ENCODE measurements at regions not wholly inside any gene's neighbourhood (a gene's known extent, or its start where the extent isn't known, plus 50 kb on each side); places are given as distances from the start of the nearest gene placed in this dataset.
A peak's percentile ranks its signal among the peaks of the same experiment; 100 is the strongest.

DNA sequence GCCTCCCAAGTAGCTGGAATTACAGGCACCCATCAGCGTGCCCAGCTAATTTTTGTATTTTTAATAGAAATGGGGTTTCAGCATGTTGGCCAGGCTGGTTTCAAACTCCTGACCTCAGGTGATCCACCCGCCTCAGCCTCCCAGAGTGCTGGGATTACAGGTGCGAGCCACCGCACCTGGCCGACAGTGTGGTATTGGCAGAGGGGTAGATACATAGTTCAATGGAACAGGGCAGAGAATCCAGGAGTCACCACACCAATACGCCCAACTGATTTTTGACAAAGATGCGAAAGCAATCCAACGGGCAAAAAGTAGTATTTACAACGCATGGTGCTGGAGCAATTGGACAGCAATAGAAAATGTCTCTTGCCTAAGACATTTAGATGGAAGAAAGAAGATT lies 164.0 kb upstream of the PPP1R26 start:
- no peak overlapping the region for H3K27ac ChIP-seq (ENCODE audit: low read length)
- H3K4me1 ChIP-seq (ENCODE audit: control insufficient read depth, insufficient read depth, low read length), result no peaks in the 10 kb centered on the region
- H3K4me3 ChIP-seq (ENCODE audit: low read length), result no peak overlapping the region
- no peaks in the 10 kb centered on the region for H3K36me3 ChIP-seq (ENCODE audit: control insufficient read depth, insufficient read depth, low read length)
- H3K9me3 ChIP-seq (ENCODE audit: control insufficient read depth, low read depth, low read length), result no peaks in the 10 kb centered on the region
- no peaks in the 10 kb centered on the region for H3K27me3 ChIP-seq (ENCODE audit: control insufficient read depth, insufficient read depth, low read length)
- WGBS (ENCODE audit: insufficient coverage, low lambda C conversion rate), result no CpG with 5 or more reads among the region's 9 CpGs
- DNase-seq, result no peak

DNA sequence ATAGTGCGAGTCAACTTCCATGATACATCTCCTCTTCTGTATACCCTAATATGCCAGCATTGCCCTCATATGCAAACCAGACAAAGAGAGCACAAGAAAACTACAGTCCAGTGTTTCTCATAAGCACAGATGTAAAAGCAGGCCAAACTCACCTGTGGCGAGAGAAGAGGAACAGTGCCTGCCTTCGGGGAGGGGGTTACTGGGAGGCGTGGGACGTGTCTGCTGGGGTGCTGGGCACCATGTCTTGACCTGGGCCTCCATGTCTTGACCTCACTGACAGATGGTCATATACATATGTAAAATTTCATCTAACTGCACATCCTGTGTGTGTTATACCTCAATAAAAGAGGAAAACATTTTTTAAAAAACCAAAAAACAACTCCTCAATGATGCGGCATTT lies 159.3 kb upstream of the PPP1R26 start:
- WGBS (ENCODE audit: insufficient coverage, low lambda C conversion rate), result no CpG with 5 or more reads among the region's 6 CpGs
- H3K36me3 ChIP-seq (ENCODE audit: control insufficient read depth, insufficient read depth, low read length), result no peaks in the 10 kb centered on the region
- H3K9me3 ChIP-seq (ENCODE audit: control insufficient read depth, low read depth, low read length), result no peaks in the 10 kb centered on the region
- no peaks in the 10 kb centered on the region for H3K27me3 ChIP-seq (ENCODE audit: control insufficient read depth, insufficient read depth, low read length)
- no peak overlapping the region for H3K4me3 ChIP-seq (ENCODE audit: low read length)
- H3K27ac ChIP-seq (ENCODE audit: low read length), result no peak overlapping the region
- no peaks in the 10 kb centered on the region for H3K4me1 ChIP-seq (ENCODE audit: control insufficient read depth, insufficient read depth, low read length)
- no peak for DNase-seq

DNA sequence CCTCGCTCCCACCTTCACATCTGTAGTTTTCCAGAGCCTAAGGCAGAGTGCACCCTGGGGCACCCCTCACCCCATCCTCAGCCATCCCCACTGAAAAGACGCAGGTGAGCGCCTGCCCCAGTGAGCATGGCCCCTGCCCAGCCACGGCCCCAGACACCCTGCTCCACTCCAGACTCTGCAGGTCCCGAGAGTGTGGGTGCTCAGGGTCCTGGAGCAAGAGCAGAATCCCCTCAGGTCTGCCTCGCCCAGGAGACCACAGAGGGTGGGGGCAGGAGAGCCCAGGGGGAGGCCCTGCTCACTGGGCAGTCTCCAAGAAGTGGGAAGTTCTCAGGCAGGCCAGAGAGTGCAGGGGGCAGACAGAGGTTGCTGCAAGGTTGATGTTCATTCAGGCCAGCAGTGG lies 158.6 kb upstream of the PPP1R26 start:
- Histone ChIP-seq H3K36me3 (ENCODE audit: control insufficient read depth, insufficient read depth, low read length) (no peaks in the 10 kb centered on the region), H3K27ac (ENCODE audit: low read length) (no peak overlapping the region), H3K9me3 (ENCODE audit: control insufficient read depth, low read depth, low read length) (no peaks in the 10 kb centered on the region), H3K4me1 (ENCODE audit: control insufficient read depth, insufficient read depth, low read length) (no peaks in the 10 kb centered on the region), H3K4me3 (ENCODE audit: low read length) (no peak overlapping the region), H3K27me3 (ENCODE audit: control insufficient read depth, insufficient read depth, low read length) (no peaks in the 10 kb centered on the region)
- DNase-seq, result no peak
- no CpG with 5 or more reads among the region's 6 CpGs for WGBS (ENCODE audit: insufficient coverage, low lambda C conversion rate)

DNA sequence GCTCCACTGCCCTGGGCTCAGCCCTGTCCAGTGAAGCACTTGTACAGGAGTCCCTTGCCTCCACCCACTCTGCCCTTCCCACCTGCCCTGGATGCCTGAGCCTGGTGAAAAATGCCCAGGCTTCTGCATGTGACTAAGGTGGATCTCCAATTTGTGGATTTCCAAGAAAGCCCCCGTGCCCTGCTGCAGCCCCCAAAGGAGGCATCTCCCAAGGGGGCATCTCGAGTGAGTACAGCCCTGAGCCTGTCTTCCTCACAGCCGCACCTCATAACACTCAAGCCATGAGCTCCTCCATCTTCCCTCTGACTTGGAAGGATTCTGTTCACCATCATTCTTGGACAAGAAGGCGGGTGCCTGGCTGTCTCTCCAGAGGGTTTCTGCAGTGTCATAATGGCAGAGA lies 158.0 kb upstream of the PPP1R26 start:
- WGBS (ENCODE audit: insufficient coverage, low lambda C conversion rate), result no CpG with 5 or more reads among the region's 4 CpGs
- Histone ChIP-seq H3K9me3 (ENCODE audit: control insufficient read depth, low read depth, low read length) (no peaks in the 10 kb centered on the region), H3K4me1 (ENCODE audit: control insufficient read depth, insufficient read depth, low read length) (no peaks in the 10 kb centered on the region), H3K36me3 (ENCODE audit: control insufficient read depth, insufficient read depth, low read length) (no peaks in the 10 kb centered on the region), H3K27ac (ENCODE audit: low read length) (no peak overlapping the region), H3K4me3 (ENCODE audit: low read length) (no peak overlapping the region), H3K27me3 (ENCODE audit: control insufficient read depth, insufficient read depth, low read length) (no peaks in the 10 kb centered on the region)
- DNase-seq, result no peak

DNA sequence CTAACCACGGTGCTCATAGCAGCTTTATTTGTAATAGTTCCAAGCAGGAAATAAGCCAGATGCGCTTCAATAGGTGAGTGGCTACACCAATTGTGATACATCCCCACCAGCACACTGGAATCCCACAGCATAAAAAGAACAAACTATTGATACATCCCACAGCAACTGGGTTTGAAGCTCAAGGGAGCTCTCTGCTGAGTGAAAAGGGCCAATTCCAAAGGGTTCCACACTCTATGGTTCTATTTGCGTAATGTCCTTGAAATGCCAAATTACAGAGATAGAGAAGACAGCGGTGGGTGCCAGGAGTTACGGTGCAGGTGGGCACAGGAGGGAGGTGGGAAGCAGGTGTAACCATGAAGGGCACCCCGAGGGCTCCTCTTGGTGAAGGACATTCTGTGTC lies 155.3 kb upstream of the PPP1R26 start:
- H3K4me1 ChIP-seq (ENCODE audit: control insufficient read depth, insufficient read depth, low read length), result no peaks in the 10 kb centered on the region
- no peak overlapping the region for H3K4me3 ChIP-seq (ENCODE audit: low read length)
- no peak for DNase-seq
- no peaks in the 10 kb centered on the region for H3K27me3 ChIP-seq (ENCODE audit: control insufficient read depth, insufficient read depth, low read length)
- H3K36me3 ChIP-seq (ENCODE audit: control insufficient read depth, insufficient read depth, low read length), result no peaks in the 10 kb centered on the region
- no CpG with 5 or more reads among the region's 6 CpGs for WGBS (ENCODE audit: insufficient coverage, low lambda C conversion rate)
- H3K9me3 ChIP-seq (ENCODE audit: control insufficient read depth, low read depth, low read length), result no peaks in the 10 kb centered on the region
- no peak overlapping the region for H3K27ac ChIP-seq (ENCODE audit: low read length)

GRCh38 chr9:135326141-135326540 lies 153.4 kb upstream of the PPP1R26 start:
- H3K27ac ChIP-seq (ENCODE audit: low read length), result no peak overlapping the region
- no peaks in the 10 kb centered on the region for H3K36me3 ChIP-seq (ENCODE audit: control insufficient read depth, insufficient read depth, low read length)
- no peaks in the 10 kb centered on the region for H3K27me3 ChIP-seq (ENCODE audit: control insufficient read depth, insufficient read depth, low read length)
- no peak for DNase-seq
- H3K4me1 ChIP-seq (ENCODE audit: control insufficient read depth, insufficient read depth, low read length), result no peaks in the 10 kb centered on the region
- H3K9me3 ChIP-seq (ENCODE audit: control insufficient read depth, low read depth, low read length), result no peaks in the 10 kb centered on the region
- H3K4me3 ChIP-seq (ENCODE audit: low read length), result no peak overlapping the region
- WGBS (ENCODE audit: insufficient coverage, low lambda C conversion rate), result no CpG with 5 or more reads among the region's 7 CpGs

- no peaks in the 10 kb centered on the region for H3K9me3 ChIP-seq (ENCODE audit: control insufficient read depth, low read depth, low read length)
- H3K36me3 ChIP-seq (ENCODE audit: control insufficient read depth, insufficient read depth, low read length), result no peaks in the 10 kb centered on the region
- no CpG with 5 or more reads among the region's 11 CpGs for WGBS (ENCODE audit: insufficient coverage, low lambda C conversion rate)
- H3K27me3 ChIP-seq (ENCODE audit: control insufficient read depth, insufficient read depth, low read length), result no peaks in the 10 kb centered on the region
- no peaks in the 10 kb centered on the region for H3K4me1 ChIP-seq (ENCODE audit: control insufficient read depth, insufficient read depth, low read length)
- DNase-seq, result no peak
- no peak overlapping the region for H3K4me3 ChIP-seq (ENCODE audit: low read length)
- no peak overlapping the region for H3K27ac ChIP-seq (ENCODE audit: low read length)
Measured at GRCh38 chr9:135326633-135327152, 152.9 kb upstream of the PPP1R26 start.

GRCh38 chr9:135328485-135329417 lies 150.8 kb upstream of the PPP1R26 start:
- no peak overlapping the region for H3K4me3 ChIP-seq (ENCODE audit: low read length)
- H3K9me3 ChIP-seq (ENCODE audit: control insufficient read depth, low read depth, low read length), result no peaks in the 10 kb centered on the region
- no peaks in the 10 kb centered on the region for H3K36me3 ChIP-seq (ENCODE audit: control insufficient read depth, insufficient read depth, low read length)
- WGBS (ENCODE audit: insufficient coverage, low lambda C conversion rate), result no CpG with 5 or more reads among the region's 20 CpGs
- H3K27me3 ChIP-seq (ENCODE audit: control insufficient read depth, insufficient read depth, low read length), result no peaks in the 10 kb centered on the region
- no peak overlapping the region for H3K27ac ChIP-seq (ENCODE audit: low read length)
- DNase-seq, result no peak
- no peaks in the 10 kb centered on the region for H3K4me1 ChIP-seq (ENCODE audit: control insufficient read depth, insufficient read depth, low read length)

DNA sequence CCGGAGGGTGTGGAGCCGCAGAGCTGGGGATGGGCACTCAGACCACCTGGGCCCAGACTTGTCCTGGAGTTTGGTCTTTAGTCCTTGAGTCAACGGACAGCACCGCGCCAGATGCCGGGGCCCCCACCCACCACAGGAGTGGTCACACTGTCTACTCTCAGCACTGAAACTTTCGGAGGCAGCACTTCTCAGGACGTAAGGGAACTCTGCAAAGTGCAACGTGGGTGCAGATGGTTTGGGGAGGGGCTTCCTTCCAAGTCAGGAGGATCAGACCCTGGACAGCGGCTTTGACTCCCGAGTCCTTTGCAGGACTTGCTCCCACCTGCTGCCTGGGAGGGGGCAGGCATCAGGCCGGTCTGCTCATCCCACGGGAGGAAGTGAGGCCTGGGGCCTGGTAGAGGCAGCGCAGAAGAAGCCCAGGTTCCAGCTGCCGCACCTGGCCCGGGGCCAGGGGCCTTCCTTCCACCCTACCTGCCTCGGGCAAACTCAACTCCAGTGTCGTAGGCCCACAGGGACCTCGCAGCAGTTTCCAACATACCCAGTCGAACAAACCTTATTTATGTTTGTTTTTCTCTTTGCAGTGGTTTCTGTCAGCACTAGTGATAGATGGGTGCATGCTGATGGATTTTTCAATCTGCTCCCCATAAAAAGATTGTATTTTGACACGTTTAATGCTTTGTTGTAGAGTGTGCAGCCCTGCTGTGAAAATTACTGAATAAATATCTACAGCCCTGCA lies 149.8 kb upstream of the PPP1R26 start:
- no peak overlapping the region for H3K27ac ChIP-seq (ENCODE audit: low read length)
- no peaks in the 10 kb centered on the region for H3K9me3 ChIP-seq (ENCODE audit: control insufficient read depth, low read depth, low read length)
- DNase-seq, result no peak
- no CpG with 5 or more reads among the region's 21 CpGs for WGBS (ENCODE audit: insufficient coverage, low lambda C conversion rate)
- H3K36me3 ChIP-seq (ENCODE audit: control insufficient read depth, insufficient read depth, low read length), result no peaks in the 10 kb centered on the region
- H3K4me3 ChIP-seq (ENCODE audit: low read length), result no peak overlapping the region
- no peaks in the 10 kb centered on the region for H3K4me1 ChIP-seq (ENCODE audit: control insufficient read depth, insufficient read depth, low read length)
- no peaks in the 10 kb centered on the region for H3K27me3 ChIP-seq (ENCODE audit: control insufficient read depth, insufficient read depth, low read length)

GRCh38 chr9:135330307-135330631 lies 149.3 kb upstream of the PPP1R26 start:
- WGBS (ENCODE audit: insufficient coverage, low lambda C conversion rate), result no CpG with 5 or more reads among the region's 6 CpGs
- no peak overlapping the region for H3K27ac ChIP-seq (ENCODE audit: low read length)
- no peak overlapping the region for H3K4me3 ChIP-seq (ENCODE audit: low read length)

More at GRCh38 chr9:135330307-135330631, 149.3 kb upstream of the PPP1R26 start:
- Histone ChIP-seq H3K27me3 (ENCODE audit: control insufficient read depth, insufficient read depth, low read length) (no peaks in the 10 kb centered on the region), H3K4me1 (ENCODE audit: control insufficient read depth, insufficient read depth, low read length) (no peaks in the 10 kb centered on the region), H3K9me3 (ENCODE audit: control insufficient read depth, low read depth, low read length) (no peaks in the 10 kb centered on the region), H3K36me3 (ENCODE audit: control insufficient read depth, insufficient read depth, low read length) (no peaks in the 10 kb centered on the region)
- DNase-seq, result peak in 1 of 2 donors; percentile 5

All from large intestine (tissue), 3 donors.